Inflammatory macrophage treated with lipopolysaccharide for 4 hours (primary cell): ENCODE measurements at regions not wholly inside any gene's neighbourhood (a gene's known extent, or its start where the extent isn't known, plus 50 kb on each side); places are given as distances from the start of the nearest gene placed in this dataset.

ENCODE experiments used
- DNase-seq: peaks from one replicate; pipeline ENCODE4 v3.0.0-alpha.2; 2020

GRCh38 chr13:75915066-75915465, 278.9 kb downstream of the LMO7 start:
- no peak for DNase-seq

- no peak for DNase-seq
Measured at GRCh38 chr13:75913925-75914324, 277.8 kb downstream of the LMO7 start.

GRCh38 chr13:75910591-75910990, 274.5 kb downstream of the LMO7 start:
- no peak for DNase-seq
